DMS53 treated with DMSO at 0.1 percent for 48 hours (cell line): ENCODE measurements at regions not wholly inside any gene's neighbourhood (a gene's known extent, or its start where the extent isn't known, plus 50 kb on each side); places are given as distances from the start of the nearest gene placed in this dataset.
A peak's percentile ranks its signal among the peaks of the same experiment; 100 is the strongest.

Source experiments
- DNase-seq: peaks from one replicate; lab custom pipeline; 2025; ENCODE audit not compliant: unreplicated experiment; lab: John Stamatoyannopoulos, UW

GRCh38 chr4:18077808-18078207 is 56.3 kb upstream of the LCORL start:
- DNase-seq, result no peak

GRCh38 chr4:18075823-18076433 is 54.4 kb upstream of the LCORL start:
- DNase-seq, result peak; percentile 24

GRCh38 chr4:18071894-18072293 is 50.3 kb upstream of the LCORL start:
- no peak for DNase-seq
